ENCODE measurements at regions not wholly inside any gene's neighbourhood (a gene's known extent, or its start where the extent isn't known, plus 50 kb on each side); places are given as distances from the start of the nearest gene placed in this dataset.

- no peak overlapping the region for H2BK120ac ChIP-seq (ENCODE audit: low read depth, low read length, poor library complexity, severe bottlenecking)
- peaks cover 27% of the 10 kb centered on the region in 2 experiments for H3K9me3 Mint-ChIP-seq
These were observed 254.8 kb downstream of the TEX29 start for GRCh38 chr13:111575276-111575675.

More at GRCh38 chr13:111575276-111575675, 254.8 kb downstream of the TEX29 start:
- H2AFZ ChIP-seq (ENCODE audit: low read length) = no peak overlapping the region
- H3K56ac ChIP-seq (ENCODE audit: insufficient read length, low read depth, low read length) = no peak overlapping the region
- H3K23ac ChIP-seq (ENCODE audit: insufficient read length, low read depth, low read length) = no peak overlapping the region
- no peak for DNase-seq
- H2BK12ac ChIP-seq (ENCODE audit: insufficient read length, low read depth, low read length) = no peak overlapping the region
- no peak overlapping the region for H2BK15ac ChIP-seq (ENCODE audit: low read depth, low read length)
- H2BK5ac ChIP-seq (ENCODE audit: insufficient read length, low read length) = no peak overlapping the region
- H3K18ac ChIP-seq (ENCODE audit: insufficient read length, low read depth, low read length) = no peak overlapping the region
- no peak overlapping the region for H3T11ph ChIP-seq (ENCODE audit: low read length)
- H3K4me2 ChIP-seq (ENCODE audit: insufficient read depth, insufficient read length, low read length) = no peak overlapping the region
- H3K4ac ChIP-seq (ENCODE audit: low read depth, low read length) = no peak overlapping the region
- no peak overlapping the region for H3K27ac ChIP-seq (ENCODE audit: insufficient read length, low read depth, low read length)
- H3K4me3 Mint-ChIP-seq = no peak overlapping the region
- no peaks in the 10 kb centered on the region for H3K79me2 ChIP-seq (ENCODE audit: insufficient read depth, low read length)
- H2AK5ac ChIP-seq (ENCODE audit: insufficient read length, low read length) = no peak overlapping the region
- no peaks in the 10 kb centered on the region for H3K4me1 Mint-ChIP-seq
- H4K20me1 ChIP-seq (ENCODE audit: control insufficient read depth, insufficient read depth, insufficient read length) = no peaks in the 10 kb centered on the region
- H3K23me2 ChIP-seq (ENCODE audit: insufficient read length, low read depth, low read length, poor library complexity, severe bottlenecking) = no peaks in the 10 kb centered on the region
- no peak overlapping the region for H2BK20ac ChIP-seq (ENCODE audit: low read depth, low read length, poor library complexity, severe bottlenecking)
- peaks cover 17% of the 10 kb centered on the region for H3K9me3 ChIP-seq (ENCODE audit: control insufficient read depth, low read depth, low read length)
- peaks cover 11% of the 10 kb centered on the region for H3K27me3 Mint-ChIP-seq (ENCODE audit: low read depth)
- no peaks in the 10 kb centered on the region for H3K27me3 ChIP-seq (ENCODE audit: insufficient read depth, low read length)
- H3K36me3 Mint-ChIP-seq (ENCODE audit: insufficient read depth in 1 of 3, low read depth in 3 of 3) = peaks cover 12 to 19% (median 14%) of the 10 kb centered on the region in 3 experiments
- no peak overlapping the region for H4K5ac ChIP-seq (ENCODE audit: insufficient read length, low read depth, low read length)
- WGBS (ENCODE audit: extremely low coverage, insufficient read length, low lambda C conversion rate) = no CpG with 5 or more reads among the region's 9 CpGs
- H3K4me1 ChIP-seq (ENCODE audit: insufficient read depth, low read length) = no peaks in the 10 kb centered on the region
- H3K9ac ChIP-seq (ENCODE audit: extremely low read depth, insufficient read length, low read length) = no peak overlapping the region
- no peak for TF ChIP-seq CTCF (conservative IDR thresholded peaks at IDR 0.05)
- no peak overlapping the region for H3K14ac ChIP-seq (ENCODE audit: insufficient read depth, low read length)
- H4K8ac ChIP-seq (replicated peaks; ENCODE audit: insufficient read length, low read depth, low read length) = no peak overlapping the region
- H3K79me1 ChIP-seq (ENCODE audit: insufficient read depth, low read depth, low read length, poor library complexity, severe bottlenecking) = no peaks in the 10 kb centered on the region
- H4K91ac ChIP-seq (ENCODE audit: insufficient read length, low read depth, low read length) = no peak overlapping the region
- no peak overlapping the region for H3K27ac Mint-ChIP-seq
